SH-SY5Y (cell line): ENCODE measurements at regions not wholly inside any gene's neighbourhood (a gene's known extent, or its start where the extent isn't known, plus 50 kb on each side); places are given as distances from the start of the nearest gene placed in this dataset.

Source experiments
- GATA2 ChIP-seq: IDR thresholded peaks from 2 replicates; pipeline ENCODE4 v1.6.1; 2011; ENCODE audit warnings: mild to moderate bottlenecking, low read depth, low read length
- GATA3 ChIP-seq: IDR thresholded peaks from 2 replicates; pipeline ENCODE4 v1.6.1; 2011; ENCODE audit warnings: low read depth, mild to moderate bottlenecking, low read length, moderate library complexity

GRCh38 chr7:131889572-131890150 is 333.2 kb upstream of the PODXL start:
- TF ChIP-seq GATA3 (no peak), GATA2 (no peak)
